GM12892 (cell line): ENCODE measurements at regions not wholly inside any gene's neighbourhood (a gene's known extent, or its start where the extent isn't known, plus 50 kb on each side); places are given as distances from the start of the nearest gene placed in this dataset.

Source experiments
- POLR2A ChIP-seq: IDR thresholded peaks from 2 replicates; pipeline ENCODE4 v1.6.1; 2011; ENCODE audit warnings: low read depth, low read length, control low read depth
- POLR2AphosphoS5 ChIP-seq: IDR thresholded peaks from 2 replicates; pipeline ENCODE4 v1.6.1; 2011; ENCODE audit warnings: low read depth, low read length, control low read depth
- TAF1 ChIP-seq: IDR thresholded peaks from 2 replicates; pipeline ENCODE4 v1.6.1; 2011; ENCODE audit warnings: low read depth, mild to moderate bottlenecking, control low read depth, low read length, borderline replicate concordance

- TF ChIP-seq POLR2A (no peak), TAF1 (no peak), POLR2AphosphoS5 (no peak)
These were observed 240.8 kb downstream of the BCL11A start for GRCh38 chr2:60312618-60313017.
